ENCODE measurements at regions not wholly inside any gene's neighbourhood (a gene's known extent, or its start where the extent isn't known, plus 50 kb on each side); places are given as distances from the start of the nearest gene placed in this dataset.

GRCh38 chr2:15116830-15117229 lies 444.3 kb downstream of the NBAS start:
- TF ChIP-seq CTCF (IDR thresholded peaks at IDR 0.05; ENCODE audit: unreplicated experiment), result no peak
- Mint-ChIP-seq H3K27ac (ENCODE audit: unreplicated experiment) (no peak overlapping the region), H3K9me3 (ENCODE audit: unreplicated experiment) (peaks cover 4% of the 10 kb centered on the region), H3K27me3 (ENCODE audit: unreplicated experiment) (peaks cover 5% of the 10 kb centered on the region), H3K4me1 (ENCODE audit: unreplicated experiment) (no peaks in the 10 kb centered on the region), H3K4me3 (ENCODE audit: unreplicated experiment) (no peak overlapping the region), H3K36me3 (ENCODE audit: low read depth, unreplicated experiment) (peaks cover 7% of the 10 kb centered on the region)
- no peak for DNase-seq (ENCODE audit: low spot score)

Measured in endothelial cell (in vitro differentiated cells).